Neuron (in vitro differentiated cells): ENCODE measurements at regions not wholly inside any gene's neighbourhood (a gene's known extent, or its start where the extent isn't known, plus 50 kb on each side); places are given as distances from the start of the nearest gene placed in this dataset.

Source experiments
- H2AFZ ChIP-seq: one replicate; pipeline ENCODE4 v1.6.1; 2013; ENCODE audit warnings: low read depth, mild to moderate bottlenecking, inconsistent platforms, low read length, moderate library complexity
- H3K27me3 ChIP-seq: one replicate; pipeline ENCODE4 v1.6.1; 2013; ENCODE audit warnings: low read length; ENCODE audit not compliant: insufficient read depth
- H3K36me3 ChIP-seq: one replicate; pipeline ENCODE4 v1.6.1; 2013; ENCODE audit warnings: low read length; ENCODE audit not compliant: insufficient read depth
- H3K4me1 ChIP-seq: one replicate; pipeline ENCODE4 v1.6.1; 2013; ENCODE audit warnings: low read length; ENCODE audit not compliant: insufficient read depth
- H3K4me3 ChIP-seq: 2 replicates; pipeline ENCODE4 v1.5.1; 2013; ENCODE audit warnings: mild to moderate bottlenecking, low read length, moderate library complexity
- H3K9me3 ChIP-seq: one replicate; pipeline ENCODE4 v1.6.1; 2013; ENCODE audit warnings: low read length

DNA sequence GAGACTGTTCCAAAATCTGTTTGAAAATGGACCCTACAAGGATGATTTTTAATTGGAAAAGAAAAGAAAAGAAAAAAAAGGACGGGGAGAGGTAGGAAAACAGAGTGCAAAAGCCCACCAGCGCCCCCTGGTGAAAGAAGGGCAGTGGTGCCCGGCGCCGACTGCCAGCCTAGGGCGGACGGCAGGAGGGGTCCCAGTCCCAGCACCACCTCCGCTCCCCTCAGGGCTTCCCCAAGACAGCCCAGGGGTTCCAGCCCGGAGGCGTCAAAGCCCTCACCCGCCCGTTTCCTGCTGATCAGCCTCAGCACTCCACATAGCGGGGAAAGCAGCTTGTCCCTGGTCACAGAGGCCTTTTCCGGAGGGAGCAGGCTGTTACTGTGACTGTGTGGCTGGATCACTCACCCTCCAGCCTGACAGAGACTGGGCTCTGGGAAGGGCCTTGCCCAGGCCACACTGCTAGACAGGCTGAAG is 213.9 kb downstream of the TFCP2L1 start:
- Histone ChIP-seq H3K4me1 (peaks cover 17% of the 10 kb centered on the region), H3K36me3 (no peaks in the 10 kb centered on the region), H3K9me3 (peaks cover 3% of the 10 kb centered on the region), H3K27me3 (peaks cover 3% of the 10 kb centered on the region), H3K4me3 (no peak overlapping the region), H2AFZ (no peak overlapping the region)

DNA sequence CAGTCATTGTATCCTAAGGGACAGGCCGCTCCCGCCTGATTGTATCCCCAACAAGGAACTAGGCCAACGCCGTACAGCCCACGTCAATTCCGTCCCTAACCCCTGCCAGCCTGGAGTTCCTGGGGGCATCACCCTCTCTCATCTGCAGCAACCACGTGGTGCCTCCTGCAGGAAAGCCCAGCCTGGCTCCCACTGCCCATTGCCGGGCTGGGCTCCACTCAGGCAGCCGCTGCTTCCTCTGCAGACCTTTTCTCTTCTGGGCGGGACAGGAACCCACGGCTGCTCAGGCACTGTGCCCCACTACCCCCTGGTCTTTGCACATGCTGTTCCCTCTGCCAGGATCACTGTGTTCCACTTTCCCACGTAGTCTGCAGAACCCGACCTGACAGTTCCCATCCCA is 212.2 kb downstream of the TFCP2L1 start:
- Histone ChIP-seq H3K9me3 (no peaks in the 10 kb centered on the region), H2AFZ (no peak overlapping the region), H3K27me3 (peaks cover 7% of the 10 kb centered on the region), H3K4me3 (no peak overlapping the region), H3K4me1 (peaks cover 17% of the 10 kb centered on the region), H3K36me3 (no peaks in the 10 kb centered on the region)

DNA sequence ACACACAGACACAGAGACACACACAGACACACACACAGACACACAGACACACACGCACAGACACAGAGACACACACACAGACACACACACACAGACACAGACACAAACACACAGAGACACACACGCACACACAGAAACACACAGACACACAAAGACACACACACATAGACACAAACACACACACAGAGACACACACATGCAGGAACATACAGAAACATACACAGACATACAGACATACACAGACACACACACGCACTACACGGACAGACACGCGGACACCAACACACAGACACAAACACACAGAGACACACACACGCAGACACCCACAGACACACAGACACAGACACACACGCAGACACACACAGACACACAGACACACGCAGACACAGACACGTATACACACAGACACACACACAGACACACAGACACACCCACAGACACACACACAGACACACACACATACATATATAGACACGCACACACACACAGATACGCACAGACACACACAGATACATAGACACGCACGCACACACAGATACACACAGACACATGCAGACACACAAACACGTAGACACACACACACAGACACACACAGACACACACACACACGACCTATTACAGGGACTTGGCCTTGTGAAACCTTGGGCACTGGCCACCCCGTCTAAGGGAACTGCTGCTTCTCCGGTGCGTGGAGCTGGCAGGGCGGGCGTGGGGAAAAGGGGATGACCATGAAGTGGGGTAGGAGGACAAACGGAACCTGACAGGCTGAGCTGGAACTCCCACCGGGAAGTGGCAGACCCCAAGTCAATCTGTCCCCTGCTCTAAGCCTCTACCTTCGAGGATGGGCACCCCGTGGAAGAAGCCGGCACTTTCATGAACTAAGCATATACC is 211.4 kb downstream of the TFCP2L1 start:
- Histone ChIP-seq H3K27me3 (peaks cover 7% of the 10 kb centered on the region), H3K4me3 (no peak overlapping the region), H3K4me1 (peaks cover 24% of the 10 kb centered on the region), H3K36me3 (no peaks in the 10 kb centered on the region), H3K9me3 (no peaks in the 10 kb centered on the region), H2AFZ (no peak overlapping the region)

DNA sequence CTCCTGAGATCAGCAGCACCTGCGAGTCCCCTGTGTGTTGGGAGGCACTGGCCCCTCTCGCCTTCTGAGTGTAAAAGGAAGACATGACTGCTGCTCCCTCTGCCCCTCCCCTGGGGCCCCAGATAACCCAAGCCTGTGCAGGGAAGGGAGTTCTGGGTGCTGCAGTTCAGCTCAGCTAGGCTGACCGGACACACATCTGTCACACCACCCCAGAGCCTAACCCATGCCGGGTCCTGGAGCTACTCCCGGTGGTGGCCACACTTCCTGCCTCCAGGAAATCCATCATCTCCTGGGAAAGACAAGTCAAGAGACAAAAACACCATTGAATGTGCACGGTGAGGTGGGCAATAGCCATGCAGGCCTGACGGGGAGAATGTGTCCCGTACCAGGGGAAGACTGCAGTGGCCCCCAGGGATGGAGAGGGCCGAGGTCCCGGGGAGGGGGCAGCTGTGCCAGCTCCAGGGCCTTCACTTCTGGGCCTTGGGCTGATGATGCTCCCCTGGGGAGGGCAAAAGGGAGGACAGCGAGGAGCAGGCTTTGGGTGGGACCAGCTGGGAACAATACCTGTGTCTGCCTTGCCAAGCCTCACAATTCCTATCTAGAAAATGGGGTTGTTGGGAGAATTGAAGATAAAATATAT is 210.6 kb downstream of the TFCP2L1 start:
- peaks cover 9% of the 10 kb centered on the region for H3K27me3 ChIP-seq
- H3K9me3 ChIP-seq = no peaks in the 10 kb centered on the region
- no peak overlapping the region for H3K4me3 ChIP-seq
- H3K4me1 ChIP-seq = peaks cover 32% of the 10 kb centered on the region
- H2AFZ ChIP-seq = no peak overlapping the region
- H3K36me3 ChIP-seq = no peaks in the 10 kb centered on the region

DNA sequence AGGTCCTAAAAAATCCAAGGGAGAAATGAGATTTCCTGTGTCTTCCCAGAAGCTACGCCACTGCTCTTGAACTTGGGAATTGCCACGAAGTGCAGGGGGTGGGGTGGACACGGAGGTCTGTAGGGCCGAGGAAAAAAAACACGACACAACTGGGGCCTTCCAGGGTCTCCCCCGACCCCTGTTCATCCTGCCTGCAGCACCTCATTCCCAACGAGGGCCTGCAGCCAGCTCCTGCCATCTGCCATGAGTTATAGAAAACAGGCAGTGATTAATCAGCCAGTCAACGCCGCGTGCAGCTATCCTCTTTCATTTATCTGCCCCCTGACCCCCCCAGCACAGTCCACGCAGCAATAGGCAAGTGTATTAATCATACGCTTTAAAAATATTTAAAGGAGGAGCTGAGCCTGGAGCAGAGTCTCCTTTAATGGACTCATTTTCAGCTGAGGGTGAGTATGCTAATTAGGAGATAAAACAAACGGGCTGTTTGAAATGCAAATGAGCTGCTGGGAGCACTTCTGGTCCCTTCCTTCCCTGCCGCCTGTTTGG is 209.9 kb downstream of the TFCP2L1 start:
- H3K36me3 ChIP-seq = no peaks in the 10 kb centered on the region
- H3K9me3 ChIP-seq = no peaks in the 10 kb centered on the region
- no peak overlapping the region for H3K4me3 ChIP-seq
- no peak overlapping the region for H2AFZ ChIP-seq
- H3K27me3 ChIP-seq = peaks cover 10% of the 10 kb centered on the region
- peaks cover 32% of the 10 kb centered on the region for H3K4me1 ChIP-seq

DNA sequence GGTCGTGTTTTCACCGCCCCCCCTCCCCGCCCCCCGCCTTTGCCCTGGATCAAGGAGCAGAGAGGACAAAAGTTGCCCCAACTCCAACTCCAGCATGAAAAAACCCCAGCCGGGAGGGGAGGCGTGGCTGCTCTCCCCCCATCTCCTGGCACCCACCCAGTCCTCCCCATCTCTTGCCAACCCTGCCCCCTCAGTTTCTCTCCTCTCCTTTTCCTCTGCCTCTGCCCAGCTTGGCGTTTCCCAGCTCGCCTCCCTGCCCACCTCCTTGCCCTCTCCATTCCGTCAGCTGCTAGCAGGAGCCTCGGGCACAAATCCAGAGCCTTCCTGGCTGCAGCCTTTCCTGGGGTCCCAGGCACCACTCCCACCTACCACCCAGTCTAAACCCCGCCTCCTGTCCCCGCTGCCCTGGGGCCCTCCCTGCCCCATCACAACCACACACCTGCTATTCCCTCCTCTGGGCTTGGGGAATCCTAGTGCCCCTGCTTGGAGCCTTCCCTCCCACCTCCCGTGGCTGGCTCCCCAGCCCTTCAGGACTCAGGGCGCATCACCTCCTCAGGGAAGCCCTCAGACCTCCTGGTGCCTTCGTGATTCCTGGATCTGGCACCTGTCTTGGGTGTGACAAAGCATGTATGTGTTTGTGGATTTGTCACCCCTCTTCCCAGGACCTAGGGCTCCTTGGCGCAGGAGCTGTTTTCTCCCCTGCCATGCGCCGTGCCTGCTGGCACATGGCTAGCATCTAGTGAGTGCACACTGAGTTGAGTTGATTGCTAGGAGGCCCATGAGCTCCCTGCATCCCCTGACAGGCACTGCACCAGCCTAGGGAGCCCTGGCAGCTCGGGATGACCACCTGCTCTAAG is 209.1 kb downstream of the TFCP2L1 start:
- Histone ChIP-seq H3K4me3 (no peak overlapping the region), H3K27me3 (peaks cover 10% of the 10 kb centered on the region), H3K36me3 (no peaks in the 10 kb centered on the region), H3K9me3 (no peaks in the 10 kb centered on the region), H3K4me1 (peaks cover 30% of the 10 kb centered on the region), H2AFZ (no peak overlapping the region)

DNA sequence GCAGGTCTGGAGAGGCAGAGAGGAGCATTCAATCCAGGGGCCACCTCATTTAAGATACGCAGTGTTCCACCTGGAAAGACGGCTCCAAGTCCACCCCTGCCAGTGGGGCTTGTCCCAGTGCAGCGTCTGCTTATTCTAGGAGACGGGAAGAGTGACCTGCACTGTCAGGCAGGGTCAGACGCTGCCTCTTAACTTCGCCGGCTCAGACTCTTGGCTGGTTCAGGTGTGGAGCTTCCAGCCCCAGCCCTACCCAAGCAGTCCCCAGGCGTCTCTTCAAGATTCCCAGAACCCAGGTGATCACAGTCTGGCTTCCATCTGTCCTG is 208.5 kb downstream of the TFCP2L1 start:
- H2AFZ ChIP-seq = no peak overlapping the region
- no peaks in the 10 kb centered on the region for H3K36me3 ChIP-seq
- H3K4me3 ChIP-seq = no peak overlapping the region
- peaks cover 28% of the 10 kb centered on the region for H3K4me1 ChIP-seq
- H3K9me3 ChIP-seq = no peaks in the 10 kb centered on the region
- H3K27me3 ChIP-seq = peaks cover 10% of the 10 kb centered on the region

DNA sequence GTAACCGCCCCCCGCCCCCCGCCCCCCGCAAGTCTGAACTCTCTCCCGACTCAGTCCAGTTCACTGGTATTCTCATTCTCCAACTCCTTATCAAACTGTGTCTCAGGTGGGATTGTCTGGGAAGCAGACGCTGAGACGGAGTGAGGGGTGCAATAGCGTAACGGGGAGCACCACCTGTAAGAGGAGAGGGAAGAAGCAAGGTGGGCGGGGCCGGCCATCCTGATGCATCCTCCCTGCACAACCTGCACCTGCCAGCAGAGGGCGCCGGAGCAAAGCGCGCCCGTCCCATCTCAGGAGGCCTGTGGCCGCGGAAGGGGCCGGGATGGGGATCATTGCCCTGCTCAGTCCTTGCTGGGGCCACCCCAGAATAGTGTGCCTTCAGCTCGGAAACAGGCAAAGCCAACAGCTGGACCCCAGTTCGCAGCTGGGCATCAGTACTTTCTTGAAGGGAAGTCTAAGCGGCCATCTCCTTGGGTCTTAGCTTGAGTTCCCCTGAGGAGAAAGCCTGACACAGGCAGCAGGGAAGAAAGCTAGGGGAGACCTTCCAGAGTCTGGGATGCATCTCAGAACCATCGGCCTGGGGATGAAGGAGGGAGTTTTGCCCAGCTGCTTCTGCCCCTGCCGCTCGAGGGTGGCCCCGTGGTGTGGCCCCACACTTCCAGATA is 208.0 kb downstream of the TFCP2L1 start:
- H3K4me3 ChIP-seq = no peak overlapping the region
- H3K4me1 ChIP-seq = peaks cover 28% of the 10 kb centered on the region
- peaks cover 10% of the 10 kb centered on the region for H3K27me3 ChIP-seq
- no peaks in the 10 kb centered on the region for H3K9me3 ChIP-seq
- H3K36me3 ChIP-seq = no peaks in the 10 kb centered on the region
- no peak overlapping the region for H2AFZ ChIP-seq

DNA sequence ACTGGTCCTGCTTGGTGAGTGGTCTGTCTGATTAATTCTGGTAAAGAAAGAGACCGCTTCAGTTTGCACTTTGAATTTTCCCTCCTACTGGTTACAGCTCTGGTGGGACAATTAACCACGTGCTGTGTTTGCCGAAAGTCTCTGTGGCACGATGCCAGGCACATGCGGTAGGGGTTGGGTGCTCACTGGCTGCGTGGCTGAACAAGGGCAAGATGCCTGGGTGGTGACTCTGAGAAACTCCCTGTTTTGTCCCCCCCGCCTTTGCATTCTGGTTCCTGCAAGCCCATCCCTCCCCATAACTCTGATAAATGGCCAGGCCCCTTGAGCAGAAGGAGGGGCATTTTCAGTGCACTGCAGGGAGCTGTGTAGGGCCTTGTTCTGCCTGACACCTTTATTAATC is 206.1 kb downstream of the TFCP2L1 start:
- peaks cover 10% of the 10 kb centered on the region for H3K27me3 ChIP-seq
- H3K36me3 ChIP-seq = no peaks in the 10 kb centered on the region
- H3K4me1 ChIP-seq = peaks cover 28% of the 10 kb centered on the region
- no peak overlapping the region for H2AFZ ChIP-seq
- no peaks in the 10 kb centered on the region for H3K9me3 ChIP-seq
- no peak overlapping the region for H3K4me3 ChIP-seq

DNA sequence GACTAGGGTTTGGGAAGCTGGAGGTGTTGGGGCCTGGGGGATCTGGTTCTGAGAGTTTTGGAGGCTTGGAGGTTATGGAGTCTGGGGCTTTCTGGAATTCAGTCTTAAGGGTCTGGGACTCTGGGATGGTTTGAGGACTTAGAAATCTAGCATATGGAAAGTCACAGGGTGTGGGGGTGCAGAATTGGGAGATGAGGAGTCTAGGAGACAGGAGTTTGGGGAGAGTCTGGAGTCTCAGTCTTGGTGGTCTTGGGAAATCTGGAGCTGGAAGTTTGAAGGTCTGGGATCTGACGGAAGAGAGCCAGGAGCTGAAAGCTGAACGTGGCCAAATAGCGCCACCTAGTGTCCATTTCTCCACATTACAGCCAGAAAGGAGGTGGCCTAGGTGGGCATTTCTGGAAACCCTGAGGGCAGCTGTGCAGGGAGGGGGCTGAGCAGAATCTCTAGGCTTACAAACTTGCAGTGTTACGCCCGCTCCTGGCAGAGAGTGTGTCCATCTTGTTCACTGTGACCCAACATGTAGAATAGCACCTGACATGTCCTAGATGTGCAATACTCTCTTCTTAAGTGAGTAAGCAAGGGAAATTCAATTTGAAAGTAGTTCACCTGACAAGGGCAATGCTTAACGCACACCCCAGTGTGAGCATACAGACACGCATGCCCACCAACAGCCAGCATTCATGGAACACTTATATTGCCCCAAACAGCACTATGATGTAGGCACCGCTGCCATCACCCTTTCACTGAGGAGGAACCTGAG is 204.8 kb downstream of the TFCP2L1 start:
- H3K9me3 ChIP-seq = no peaks in the 10 kb centered on the region
- no peak overlapping the region for H2AFZ ChIP-seq
- no peak overlapping the region for H3K4me3 ChIP-seq
- H3K27me3 ChIP-seq = peaks cover 10% of the 10 kb centered on the region
- peaks cover 18% of the 10 kb centered on the region for H3K4me1 ChIP-seq
- H3K36me3 ChIP-seq = no peaks in the 10 kb centered on the region

DNA sequence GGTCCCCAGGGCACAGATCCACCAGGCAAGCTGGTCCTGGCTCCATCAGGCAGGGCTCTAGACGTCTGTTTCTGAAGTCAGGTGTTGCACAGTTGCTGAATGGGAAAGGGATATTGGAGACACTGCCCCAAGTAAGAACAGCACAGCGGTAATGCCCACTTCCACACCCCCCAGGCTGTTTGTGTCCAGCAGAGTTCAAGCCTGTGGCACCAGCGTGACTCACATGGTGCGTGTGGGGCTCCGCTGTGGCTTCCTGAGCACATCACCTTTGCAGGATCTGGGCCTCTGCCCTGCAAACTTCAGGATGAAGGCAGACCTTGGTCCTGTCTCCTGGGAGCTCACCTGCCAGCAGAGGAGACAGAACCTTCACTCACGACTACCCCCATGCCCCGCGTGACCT is 203.3 kb downstream of the TFCP2L1 start:
- Histone ChIP-seq H3K9me3 (no peaks in the 10 kb centered on the region), H3K4me1 (peaks cover 15% of the 10 kb centered on the region), H3K36me3 (no peaks in the 10 kb centered on the region), H3K27me3 (peaks cover 9% of the 10 kb centered on the region), H3K4me3 (no peak overlapping the region), H2AFZ (no peak overlapping the region)

DNA sequence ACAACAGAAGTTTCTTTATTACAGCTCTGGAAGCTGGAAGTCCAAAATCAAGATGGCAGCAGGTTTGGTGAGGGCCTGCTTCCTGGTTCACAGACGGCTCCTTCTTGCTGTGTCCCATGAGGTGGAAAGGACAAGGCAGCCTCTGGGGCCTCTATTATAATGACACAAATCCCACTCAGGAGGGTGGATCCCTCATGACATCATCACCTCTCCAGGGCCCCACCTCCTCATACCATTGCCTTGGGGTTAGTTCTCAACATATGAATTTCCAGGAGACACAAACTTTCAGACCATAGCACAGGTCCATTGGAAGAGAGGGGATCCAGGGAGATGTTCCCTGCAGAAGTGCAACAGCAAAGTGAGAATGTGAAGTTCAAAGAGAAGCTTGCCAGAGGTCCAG is 202.8 kb downstream of the TFCP2L1 start:
- Histone ChIP-seq H3K4me1 (peaks cover 15% of the 10 kb centered on the region), H3K4me3 (no peak overlapping the region), H3K36me3 (no peaks in the 10 kb centered on the region), H2AFZ (no peak overlapping the region), H3K9me3 (no peaks in the 10 kb centered on the region), H3K27me3 (peaks cover 9% of the 10 kb centered on the region)
